ENCODE measurements at regions not wholly inside any gene's neighbourhood (a gene's known extent, or its start where the extent isn't known, plus 50 kb on each side); places are given as distances from the start of the nearest gene placed in this dataset.

DNA sequence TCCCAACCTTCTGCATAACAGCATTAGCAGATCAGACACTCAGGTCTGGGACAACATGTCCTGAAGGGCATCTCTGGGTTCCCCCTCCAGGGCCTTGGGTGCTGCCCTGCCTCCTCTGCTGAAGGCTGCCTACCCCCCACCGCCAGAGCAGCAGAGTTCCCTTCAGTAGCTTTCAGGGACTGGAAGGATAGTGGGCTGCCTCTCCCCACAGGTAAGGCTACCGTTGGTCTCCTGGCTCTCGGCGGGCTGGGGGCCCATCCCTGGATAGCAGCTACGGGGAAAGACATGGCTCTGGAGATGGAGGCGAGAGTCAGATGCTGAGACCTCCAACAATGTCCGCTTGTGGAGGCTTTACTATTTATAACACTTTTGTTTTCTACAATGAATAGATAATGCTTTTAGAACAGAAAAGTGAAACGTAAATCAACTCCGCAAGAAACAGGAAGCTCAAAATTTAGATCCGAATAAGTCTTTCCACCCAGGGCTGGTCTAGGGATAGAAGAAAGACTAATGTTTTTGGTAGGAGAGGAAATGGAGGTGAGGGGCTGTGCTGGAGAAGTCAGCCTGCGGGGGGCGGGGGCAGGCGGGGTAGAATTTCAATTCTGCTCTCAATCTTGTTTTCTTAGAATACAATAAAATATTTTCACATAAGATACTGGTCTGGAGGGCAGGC is 58.4 kb downstream of the ARL4C start:
- Histone ChIP-seq H3K9ac (ENCODE audit: low read length) (no peak overlapping the region), H3K4me3 (replicated peaks in 1 of 2; ENCODE audit: low read depth in 1 of 2, low read length in 2 of 2) (no peak overlapping the region), H3K9me3 (ENCODE audit: control insufficient read depth in 1 of 2, insufficient read depth in 1 of 2, low read depth in 1 of 2, low read length in 2 of 2) (no peaks in the 10 kb centered on the region), H3K27ac (ENCODE audit: low read depth, low read length) (no peak overlapping the region), H3K4me1 (ENCODE audit: control insufficient read depth in 1 of 2, insufficient read depth in 2 of 2, low read length in 2 of 2) (no peaks in the 10 kb centered on the region), H3K79me2 (ENCODE audit: insufficient read depth, low read length) (no peaks in the 10 kb centered on the region), H3K9me2 (ENCODE audit: insufficient read depth) (no peaks in the 10 kb centered on the region), H3K36me3 (ENCODE audit: control insufficient read depth in 1 of 2, insufficient read depth in 2 of 2, low read length in 2 of 2) (no peaks in the 10 kb centered on the region), H3K27me3 (ENCODE audit: insufficient read depth, low read length) (no peaks in the 10 kb centered on the region), H4K20me1 (ENCODE audit: insufficient read depth) (no peaks in the 10 kb centered on the region), H3K4me2 (ENCODE audit: low read length) (no peak overlapping the region), H2AFZ (ENCODE audit: low read depth, low read length, poor library complexity, severe bottlenecking) (no peak overlapping the region)
- intact Hi-C loops (cut with micrococcal nuclease) = no loop called here
- no peak for DNase-seq (ENCODE audit: low read depth, low spot score)
- ATAC-seq = no peak
- no TSS peak for BruUV-seq (replicated peaks)
- POLR2A ChIA-PET = no interaction called here
- RAD21 ChIA-PET (ENCODE audit: low non-redundant PET in 1 of 2, low total read pairs in 2 of 2, uncharacterized antibody in 2 of 2, unreplicated experiment in 2 of 2) = no interaction called here
- TF ChIP-seq POLR2AphosphoS5 (IDR thresholded peaks at IDR 0.05; ENCODE audit: low read depth, low read length) (no peak), CEBPB (IDR thresholded peaks at IDR 0.05; ENCODE audit: low read depth) (no peak), SP1 (IDR thresholded peaks at IDR 0.05; ENCODE audit: low read depth) (no peak), EZH2 (IDR thresholded peaks at IDR 0.05) (no peak), EZH2phosphoT487 (IDR thresholded peaks at IDR 0.05; ENCODE audit: borderline replicate concordance) (no peak), ELF1 (IDR thresholded peaks at IDR 0.05; ENCODE audit: borderline replicate concordance, low read depth) (no peak), RAD21 (IDR thresholded peaks at IDR 0.05; ENCODE audit: low read depth) (no peak), CBX3 (IDR thresholded peaks at IDR 0.05; ENCODE audit: low read depth) (no peak), REST (IDR thresholded peaks at IDR 0.05; ENCODE audit: low read depth) (no peak), MAX (IDR thresholded peaks at IDR 0.05) (no peak), SIN3A (IDR thresholded peaks at IDR 0.05; ENCODE audit: low read depth) (no peak)
- TF ChIP-seq, protein P1, sequence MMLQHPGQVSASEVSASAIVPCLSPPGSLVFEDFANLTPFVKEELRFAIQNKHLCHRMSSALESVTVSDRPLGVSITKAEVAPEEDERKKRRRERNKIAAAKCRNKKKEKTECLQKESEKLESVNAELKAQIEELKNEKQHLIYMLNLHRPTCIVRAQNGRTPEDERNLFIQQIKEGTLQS (IDR thresholded peaks at IDR 0.05) = no peak
- TF ChIP-seq, protein P2, sequence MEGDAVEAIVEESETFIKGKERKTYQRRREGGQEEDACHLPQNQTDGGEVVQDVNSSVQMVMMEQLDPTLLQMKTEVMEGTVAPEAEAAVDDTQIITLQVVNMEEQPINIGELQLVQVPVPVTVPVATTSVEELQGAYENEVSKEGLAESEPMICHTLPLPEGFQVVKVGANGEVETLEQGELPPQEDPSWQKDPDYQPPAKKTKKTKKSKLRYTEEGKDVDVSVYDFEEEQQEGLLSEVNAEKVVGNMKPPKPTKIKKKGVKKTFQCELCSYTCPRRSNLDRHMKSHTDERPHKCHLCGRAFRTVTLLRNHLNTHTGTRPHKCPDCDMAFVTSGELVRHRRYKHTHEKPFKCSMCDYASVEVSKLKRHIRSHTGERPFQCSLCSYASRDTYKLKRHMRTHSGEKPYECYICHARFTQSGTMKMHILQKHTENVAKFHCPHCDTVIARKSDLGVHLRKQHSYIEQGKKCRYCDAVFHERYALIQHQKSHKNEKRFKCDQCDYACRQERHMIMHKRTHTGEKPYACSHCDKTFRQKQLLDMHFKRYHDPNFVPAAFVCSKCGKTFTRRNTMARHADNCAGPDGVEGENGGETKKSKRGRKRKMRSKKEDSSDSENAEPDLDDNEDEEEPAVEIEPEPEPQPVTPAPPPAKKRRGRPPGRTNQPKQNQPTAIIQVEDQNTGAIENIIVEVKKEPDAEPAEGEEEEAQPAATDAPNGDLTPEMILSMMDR (IDR thresholded peaks at IDR 0.05 in 2 of 3, conservative IDR thresholded peaks at IDR 0.05 in 1 of 3; ENCODE audit: borderline replicate concordance in 1 of 3, insufficient read depth in 1 of 3, low read depth in 2 of 3, low read length in 2 of 3) = no peak
- CTCF ChIA-PET = no interaction called here

Measured in HCT116 (cell line).